Mesenchymal stem cell (in vitro differentiated cells and primary cell): ENCODE measurements at regions not wholly inside any gene's neighbourhood (a gene's known extent, or its start where the extent isn't known, plus 50 kb on each side); places are given as distances from the start of the nearest gene placed in this dataset.

Source experiments
- DNase-seq: peaks from one replicate; pipeline ENCODE4 v3.0.0-alpha.2; 2013
- H2AFZ ChIP-seq: one replicate; pipeline ENCODE4 v1.6.1; 2013; ENCODE audit warnings: low read depth, mild to moderate bottlenecking, control low read depth, inconsistent platforms, low read length, moderate library complexity
- H2AK5ac ChIP-seq: 2 replicates; pipeline ENCODE4 v1.6.1; 2013; ENCODE audit warnings: low read length, moderate library complexity, mild to moderate bottlenecking, inconsistent platforms; ENCODE audit not compliant: severe bottlenecking
- H2BK120ac ChIP-seq: one replicate; pipeline ENCODE4 v1.6.1; 2013; ENCODE audit warnings: low read depth, mild to moderate bottlenecking, inconsistent platforms, low read length, moderate library complexity
- H2BK12ac ChIP-seq, 2 experiments: one replicate each; pipeline ENCODE4 v1.6.1; 2013; ENCODE audit warnings: inconsistent platforms in 2 of 2, low read length in 2 of 2, mild to moderate bottlenecking in 2 of 2, moderate library complexity in 2 of 2, control low read depth in 1 of 2
- H2BK15ac ChIP-seq: one replicate; pipeline ENCODE4 v1.6.1; 2013; ENCODE audit warnings: mild to moderate bottlenecking, low read depth, inconsistent platforms; ENCODE audit not compliant: poor library complexity, severe bottlenecking
- H2BK5ac ChIP-seq: 2 replicates; pipeline ENCODE4 v1.6.1; 2013; ENCODE audit warnings: low read depth, mild to moderate bottlenecking, low read length, control low read depth, inconsistent platforms; ENCODE audit not compliant: poor library complexity, severe bottlenecking
- H3K14ac ChIP-seq, 2 experiments: one replicate each; pipeline ENCODE4 v1.6.1; 2013; ENCODE audit warnings: inconsistent platforms in 2 of 2, low read length in 2 of 2, control low read depth in 1 of 2, mild to moderate bottlenecking in 1 of 2, moderate library complexity in 1 of 2
- H3K18ac ChIP-seq, 2 experiments: one replicate each; pipeline ENCODE4 v1.6.1; 2013; ENCODE audit warnings: inconsistent platforms in 2 of 2, low read length in 2 of 2, control low read depth in 1 of 2, low read depth in 1 of 2, mild to moderate bottlenecking in 1 of 2
- H3K23ac ChIP-seq, 2 experiments: one replicate each; pipeline ENCODE4 v1.6.1; 2013; ENCODE audit warnings: inconsistent platforms in 2 of 2, low read length in 2 of 2, mild to moderate bottlenecking in 2 of 2, moderate library complexity in 2 of 2, control low read depth in 1 of 2
- H3K27ac ChIP-seq: 2 replicates; pipeline ENCODE4 v1.5.1; 2013; ENCODE audit warnings: mild to moderate bottlenecking, moderate library complexity, low read length, control low read depth, inconsistent platforms; ENCODE audit not compliant: poor library complexity, severe bottlenecking
- H3K27me3 ChIP-seq, 2 experiments: 2 replicates each; pipeline versions ENCODE4 v1.6.1 to v1.7.0; 2013; ENCODE audit warnings: low read length in 2 of 2, mild to moderate bottlenecking in 2 of 2, moderate library complexity in 2 of 2, control low read depth in 1 of 2, inconsistent platforms in 1 of 2; ENCODE audit not compliant: control insufficient read depth in 1 of 2, insufficient read depth in 1 of 2
- H3K36me3 ChIP-seq, 2 experiments: 2 replicates each; pipeline versions ENCODE4 v1.6.1 to v1.7.0; 2013; ENCODE audit warnings: low read length in 2 of 2, control low read depth in 1 of 2, inconsistent platforms in 1 of 2, low read depth in 1 of 2, mild to moderate bottlenecking in 1 of 2; ENCODE audit not compliant: insufficient read depth in 2 of 2, control insufficient read depth in 1 of 2
- H3K4ac ChIP-seq, 2 experiments: one replicate each; pipeline ENCODE4 v1.6.1; 2013; ENCODE audit warnings: inconsistent platforms in 2 of 2, low read length in 2 of 2, mild to moderate bottlenecking in 2 of 2, moderate library complexity in 2 of 2, control low read depth in 1 of 2, low read depth in 1 of 2
- H3K4me1 ChIP-seq: 2 replicates; pipeline ENCODE4 v1.6.1; 2013; ENCODE audit warnings: low read depth, low read length, control low read depth; ENCODE audit not compliant: control insufficient read depth, insufficient read depth
- H3K4me2 ChIP-seq: 2 replicates; pipeline ENCODE4 v1.6.1; 2013; ENCODE audit warnings: low read length, mild to moderate bottlenecking, inconsistent platforms; ENCODE audit not compliant: poor library complexity, severe bottlenecking
- H3K4me3 ChIP-seq, 2 experiments: 2 replicates each; pipeline versions ENCODE4 v1.5.1 to v1.7.0; 2013; ENCODE audit warnings: low read length in 2 of 2, mild to moderate bottlenecking in 2 of 2, control low read depth in 1 of 2, low read depth in 1 of 2; ENCODE audit not compliant: insufficient read depth in 1 of 2
- H3K79me1 ChIP-seq: replicated peaks from 2 replicates; pipeline ENCODE4 v1.6.1; 2013; ENCODE audit warnings: mild to moderate bottlenecking, control low read depth, low read length, inconsistent platforms; ENCODE audit not compliant: poor library complexity, severe bottlenecking
- H3K9ac ChIP-seq: 2 replicates; pipeline ENCODE4 v1.7.0; 2013; ENCODE audit warnings: mild to moderate bottlenecking, low read length, moderate library complexity
- H3K9me3 ChIP-seq: 2 replicates; pipeline ENCODE4 v1.7.0; 2013; ENCODE audit warnings: mild to moderate bottlenecking, low read length; ENCODE audit not compliant: control insufficient read depth
- H4K8ac ChIP-seq: one replicate; pipeline ENCODE4 v1.6.1; 2013; ENCODE audit warnings: inconsistent platforms, mild to moderate bottlenecking, low read length, moderate library complexity
- H4K91ac ChIP-seq: one replicate; pipeline ENCODE4 v1.6.1; 2013; ENCODE audit warnings: mild to moderate bottlenecking, low read length, inconsistent platforms
- WGBS: methylation state at CpG from one replicate; pipeline ENCODE4 v1.1.7; 2013; ENCODE audit warnings: mixed read lengths; 5-methylcytosine and 5-hydroxymethylcytosine counted together

- Histone ChIP-seq H3K18ac (no peak overlapping the region), H2AK5ac (no peak overlapping the region), H3K9me3 (no peaks in the 10 kb centered on the region), H2BK120ac (no peak overlapping the region), H3K9ac (no peak overlapping the region), H3K36me3 (no peaks in the 10 kb centered on the region), H3K79me1 (no peaks in the 10 kb centered on the region), H3K4me2 (no peak overlapping the region), H3K4me1 (peaks cover 4% of the 10 kb centered on the region), H3K27ac (peak overlapping the region; percentile 72), H3K4me3 (no peak overlapping the region), H2BK12ac (no peak overlapping the region), H4K91ac (no peak overlapping the region), H4K8ac (no peak overlapping the region), H2BK5ac (no peak overlapping the region), H3K27me3 (peaks cover 0 to 29% of the 10 kb centered on the region in 2 experiments), H2BK15ac (no peak overlapping the region), H3K14ac (no peak overlapping the region), H3K4ac (no peak overlapping the region), H2AFZ (no peak overlapping the region), H3K23ac (no peak overlapping the region)
- peak; percentile 88 for DNase-seq
- WGBS: 0% methylated on average over 1 of the region's 3 CpGs
These were observed 651.8 kb upstream of the GOT2 start for GRCh38 chr16:59385959-59386358.

GRCh38 chr16:59385491-59385890 is 651.4 kb upstream of the GOT2 start:
- Histone ChIP-seq H3K4me1 (peaks cover 4% of the 10 kb centered on the region), H2BK12ac (no peak overlapping the region), H2AK5ac (no peak overlapping the region), H2BK5ac (no peak overlapping the region), H3K18ac (peak overlapping the region in 1 of 2 experiments; percentile 43), H3K23ac (no peak overlapping the region), H3K14ac (no peak overlapping the region), H4K8ac (no peak overlapping the region), H2AFZ (no peak overlapping the region), H3K27ac (peak overlapping the region; percentile 72), H3K9me3 (no peaks in the 10 kb centered on the region), H2BK15ac (no peak overlapping the region), H3K4me3 (no peak overlapping the region), H2BK120ac (no peak overlapping the region), H3K4ac (no peak overlapping the region), H4K91ac (no peak overlapping the region), H3K9ac (no peak overlapping the region), H3K79me1 (no peaks in the 10 kb centered on the region), H3K27me3 (peaks cover 0 to 32% of the 10 kb centered on the region in 2 experiments), H3K36me3 (no peaks in the 10 kb centered on the region), H3K4me2 (no peak overlapping the region)
- WGBS: 53% methylated on average over 3 of the region's 3 CpGs
- DNase-seq: no peak

GRCh38 chr16:59373632-59374031 is 639.5 kb upstream of the GOT2 start:
- no peak overlapping the region for H3K4me3 ChIP-seq
- H3K4me1 ChIP-seq: no peaks in the 10 kb centered on the region
- no peaks in the 10 kb centered on the region for H3K36me3 ChIP-seq
- DNase-seq: no peak
- H2AFZ ChIP-seq: no peak overlapping the region
- no peak overlapping the region for H2BK120ac ChIP-seq
- H3K27me3 ChIP-seq: peaks cover 0 to 27% of the 10 kb centered on the region in 2 experiments
- no peak overlapping the region for H2BK5ac ChIP-seq
- H3K27ac ChIP-seq: no peak overlapping the region
- no peak overlapping the region for H2AK5ac ChIP-seq
- H4K91ac ChIP-seq: no peak overlapping the region
- no peak overlapping the region for H3K23ac ChIP-seq
- no peak overlapping the region for H2BK15ac ChIP-seq
- no peaks in the 10 kb centered on the region for H3K9me3 ChIP-seq
- H3K18ac ChIP-seq: no peak overlapping the region
- H3K79me1 ChIP-seq: no peaks in the 10 kb centered on the region
- no peak overlapping the region for H3K4me2 ChIP-seq
- H4K8ac ChIP-seq: no peak overlapping the region
- H3K9ac ChIP-seq: no peak overlapping the region
- no peak overlapping the region for H3K4ac ChIP-seq
- H2BK12ac ChIP-seq: no peak overlapping the region
- H3K14ac ChIP-seq: no peak overlapping the region

GRCh38 chr16:59370717-59371116 is 636.6 kb upstream of the GOT2 start:
- Histone ChIP-seq H3K9me3 (no peaks in the 10 kb centered on the region), H3K23ac (no peak overlapping the region), H2AK5ac (no peak overlapping the region), H3K4me3 (no peak overlapping the region), H3K9ac (no peak overlapping the region), H3K27ac (no peak overlapping the region), H4K8ac (no peak overlapping the region), H4K91ac (no peak overlapping the region), H3K79me1 (no peaks in the 10 kb centered on the region), H2BK12ac (no peak overlapping the region), H2AFZ (no peak overlapping the region), H2BK5ac (no peak overlapping the region), H3K4me2 (no peak overlapping the region), H3K18ac (no peak overlapping the region), H3K4ac (no peak overlapping the region), H3K36me3 (no peaks in the 10 kb centered on the region), H3K14ac (no peak overlapping the region), H2BK120ac (no peak overlapping the region), H3K4me1 (no peaks in the 10 kb centered on the region), H2BK15ac (no peak overlapping the region), H3K27me3 (peaks cover 0 to 4% of the 10 kb centered on the region in 2 experiments)
- DNase-seq: no peak
- WGBS: 79% methylated on average over 3 of the region's 4 CpGs
